Heart left ventricle (tissue), 16 donors: ENCODE measurements at regions not wholly inside any gene's neighbourhood (a gene's known extent, or its start where the extent isn't known, plus 50 kb on each side); places are given as distances from the start of the nearest gene placed in this dataset.

Experiments
- ATAC-seq, 4 donors: fragments of 200-7000 bp; cut with Tn5 transposase; one replicate each; pipeline ENCODE4 v1.9.1; 2020 to 2022; ENCODE audit warnings: moderate library complexity in 4 of 4, mild to moderate bottlenecking in 3 of 4, moderate number of reproducible peaks in 1 of 4
- DNase-seq, 5 donors: peaks; one replicate each; pipeline ENCODE4 v3.0.0-alpha.2; 2020
- H3K27ac ChIP-seq, 12 donors: fragments of 200-600 bp; sonication (generic) in 4 of 12; one replicate each; pipeline versions ENCODE4 v1.5.0 to v1.8.0; 2016 to 2022; ENCODE audit warnings: mild to moderate bottlenecking in 2 of 12
- H3K27me3 ChIP-seq, 9 donors: fragments of 200-600 bp; sonication (generic) in 2 of 9; one replicate each; pipeline versions ENCODE4 v1.5.1 to v1.8.0; 2016 to 2022; ENCODE audit warnings: mild to moderate bottlenecking in 3 of 9
- H3K36me3 ChIP-seq, 9 donors: fragments of 200-600 bp; sonication (generic) in 2 of 9; one replicate each; pipeline versions ENCODE4 v1.5.0 to v1.8.0; 2018 to 2022; ENCODE audit warnings: mild to moderate bottlenecking in 2 of 9
- H3K4me1 ChIP-seq, 12 donors: fragments of 200-600 bp; sonication (generic) in 4 of 12; one replicate each; pipeline versions ENCODE4 v1.5.0 to v1.8.0; 2016 to 2022; ENCODE audit warnings: mild to moderate bottlenecking in 3 of 12
- H3K4me3 ChIP-seq, 12 donors: fragments of 200-600 bp; sonication (generic) in 4 of 12; one replicate each; pipeline versions ENCODE4 v1.5.0 to v1.8.0; 2017 to 2022; ENCODE audit warnings: mild to moderate bottlenecking in 9 of 12, moderate library complexity in 4 of 12
- H3K9me3 ChIP-seq, 12 donors: fragments of 200-600 bp; sonication (generic) in 4 of 12; one replicate each; pipeline versions ENCODE4 v1.5.0 to v1.8.0; 2016 to 2022; ENCODE audit warnings: mild to moderate bottlenecking in 1 of 12
- POLR2A ChIP-seq, 2 donors: fragments of 450-650 bp; IDR thresholded peaks; one replicate each; pipeline ENCODE4 v1.6.1; 2017; ENCODE audit warnings: antibody characterized with exemption in 2 of 2, mild to moderate bottlenecking in 2 of 2, moderate library complexity in 2 of 2
- WGBS, 4 donors: extraction: QIAGEN DNeasy Blood & Tissue Kit in 2 of 4; methylation state at CpG; one replicate each; pipeline versions ENCODE4 v1.1.5 to v1.1.7; 2013 to 2018; 5-methylcytosine and 5-hydroxymethylcytosine counted together
- intact Hi-C, 10 donors: fragments of 100-400 bp; cut with DNase I; formaldehyde crosslinking; loops; one replicate each; pipeline versions ENCODE4 v1.11.1 to v1.14.2; 2022
- TF ChIP-seq, protein P1 (sequence below), 12 donors: fragments of 200-600 bp; sonication (generic) in 4 of 12; IDR thresholded peaks; one replicate each; pipeline versions ENCODE4 v1.5.0 to v1.8.0; 2018 to 2022; ENCODE audit warnings: antibody characterized with exemption in 12 of 12, mild to moderate bottlenecking in 5 of 12
- donor health status: ischemic (EF 13 %, LVEDD 7.1; RV severe dilation, severe dysfunction).
- donor health status: healthy with polysubstance abuse.
- donor health status: DM: no; HTN: yes; CAD: no.
- donor health status: DM: no; HTN: no; CAD: no.
- donor health status: ischemic (EF 25% LVEDD 6.9; RV normal size, moderate dysfunction).
- donor health status: ischemic (EF 25% LVEDD 5.7; RV mildly dilated, moderate dysfunction).
- donor health status: healthy.
- donor health status: DM: yes; HTN: yes; CAD: no.
- donor health status: ischemic (EF 35%, LVEDD 5.7; RV mildly dilated, moderate dysfunction).
- donor health status: nonischemic (EF 11% LVEDD 7.7; RV severe dilation, severe dysfunction).
- donor health status: DM: yes; HTN: yes; CAD: no.
- donor health status: PGD.
- donor health status: ischemic (EF 29% LVEDD 5.4; RV normal size, mild dysfunction).
- donor health status: nonischemic (EF 23%, LVEDD 6.1; RV moderate dilation, normal function).

- 82 to 97% (median 89%) methylated on average over 1 of the region's 1 CpG for WGBS, 4 donors
- Histone ChIP-seq H3K9me3 (peaks cover 0 to 6% (median 0%) of the 10 kb centered on the region in 12 donors), H3K27ac (no peak overlapping the region), H3K27me3 (no peaks in the 10 kb centered on the region), H3K4me1 (peaks cover 0 to 12% (median 0%) of the 10 kb centered on the region in 12 donors), H3K36me3 (no peaks in the 10 kb centered on the region), H3K4me3 (no peak overlapping the region)
- DNase-seq (no peak), ATAC-seq (no peak)
- TF ChIP-seq POLR2A (IDR thresholded peaks at IDR 0.05) = no peak
- TF ChIP-seq, protein P1, sequence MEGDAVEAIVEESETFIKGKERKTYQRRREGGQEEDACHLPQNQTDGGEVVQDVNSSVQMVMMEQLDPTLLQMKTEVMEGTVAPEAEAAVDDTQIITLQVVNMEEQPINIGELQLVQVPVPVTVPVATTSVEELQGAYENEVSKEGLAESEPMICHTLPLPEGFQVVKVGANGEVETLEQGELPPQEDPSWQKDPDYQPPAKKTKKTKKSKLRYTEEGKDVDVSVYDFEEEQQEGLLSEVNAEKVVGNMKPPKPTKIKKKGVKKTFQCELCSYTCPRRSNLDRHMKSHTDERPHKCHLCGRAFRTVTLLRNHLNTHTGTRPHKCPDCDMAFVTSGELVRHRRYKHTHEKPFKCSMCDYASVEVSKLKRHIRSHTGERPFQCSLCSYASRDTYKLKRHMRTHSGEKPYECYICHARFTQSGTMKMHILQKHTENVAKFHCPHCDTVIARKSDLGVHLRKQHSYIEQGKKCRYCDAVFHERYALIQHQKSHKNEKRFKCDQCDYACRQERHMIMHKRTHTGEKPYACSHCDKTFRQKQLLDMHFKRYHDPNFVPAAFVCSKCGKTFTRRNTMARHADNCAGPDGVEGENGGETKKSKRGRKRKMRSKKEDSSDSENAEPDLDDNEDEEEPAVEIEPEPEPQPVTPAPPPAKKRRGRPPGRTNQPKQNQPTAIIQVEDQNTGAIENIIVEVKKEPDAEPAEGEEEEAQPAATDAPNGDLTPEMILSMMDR (IDR thresholded peaks at IDR 0.05) = no peak
- intact Hi-C loops = no loop called here
Observed at GRCh38 chr14:54114941-54115340, 158.3 kb upstream of the BMP4 start.

DNA sequence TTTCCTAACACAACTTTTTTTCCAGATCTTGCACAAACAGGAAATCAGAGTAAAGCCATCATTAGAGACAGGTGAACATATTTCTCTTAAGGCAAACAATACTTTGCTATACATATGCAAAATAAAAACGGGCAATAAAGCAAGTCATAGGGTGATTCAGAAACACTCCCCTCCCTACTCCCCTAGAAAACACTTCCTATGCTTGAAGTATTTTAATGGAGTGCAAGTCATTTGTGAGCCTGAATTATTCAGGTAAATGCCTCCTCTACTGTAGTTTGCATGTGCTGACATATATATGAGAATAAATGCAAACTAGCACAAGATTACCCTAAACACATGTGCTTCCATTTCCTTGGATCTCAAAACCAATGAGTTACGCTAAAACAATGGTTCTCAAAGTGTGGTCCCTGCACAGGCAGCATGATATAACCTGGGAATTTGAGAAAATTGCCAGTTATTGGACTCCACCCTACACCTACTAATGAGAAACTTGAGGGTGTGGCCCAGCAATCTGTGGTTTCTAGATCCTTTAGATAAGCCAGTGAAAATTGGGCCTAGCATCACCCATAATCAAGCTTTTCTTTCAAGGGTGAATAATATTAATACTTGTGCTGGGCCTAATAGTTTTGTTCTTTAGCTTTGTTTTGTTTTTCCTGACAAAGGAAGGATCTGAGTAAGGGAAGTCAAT is 159.7 kb upstream of the BMP4 start:
- Histone ChIP-seq H3K27me3 (no peaks in the 10 kb centered on the region), H3K36me3 (no peaks in the 10 kb centered on the region), H3K4me1 (peaks cover 0 to 12% (median 0%) of the 10 kb centered on the region in 12 donors), H3K27ac (no peak overlapping the region), H3K4me3 (no peak overlapping the region), H3K9me3 (peaks cover 0 to 6% (median 0%) of the 10 kb centered on the region in 12 donors)
- no peak for DNase-seq
- TF ChIP-seq, protein P1 (IDR thresholded peaks at IDR 0.05) = no peak
- no peak for TF ChIP-seq POLR2A (IDR thresholded peaks at IDR 0.05)
- no peak for ATAC-seq
- 85 to 89% (median 88%) methylated on average over 2 of the region's 2 CpGs for WGBS, 4 donors
- intact Hi-C loops = no loop called here

- ATAC-seq (no peak), DNase-seq (no peak)
- Histone ChIP-seq H3K9me3 (peaks cover 0 to 6% (median 0%) of the 10 kb centered on the region in 12 donors), H3K4me3 (no peak overlapping the region), H3K27ac (no peak overlapping the region), H3K36me3 (no peaks in the 10 kb centered on the region), H3K4me1 (peaks cover 0 to 12% (median 0%) of the 10 kb centered on the region in 12 donors), H3K27me3 (no peaks in the 10 kb centered on the region)
- intact Hi-C loops = no loop called here
- 82 to 90% (median 85%) methylated on average over 2 of the region's 2 CpGs for WGBS, 4 donors
- TF ChIP-seq, protein P1 (IDR thresholded peaks at IDR 0.05) = no peak
- no peak for TF ChIP-seq POLR2A (IDR thresholded peaks at IDR 0.05)
Observed at GRCh38 chr14:54116972-54117371, 160.3 kb upstream of the BMP4 start.

DNA sequence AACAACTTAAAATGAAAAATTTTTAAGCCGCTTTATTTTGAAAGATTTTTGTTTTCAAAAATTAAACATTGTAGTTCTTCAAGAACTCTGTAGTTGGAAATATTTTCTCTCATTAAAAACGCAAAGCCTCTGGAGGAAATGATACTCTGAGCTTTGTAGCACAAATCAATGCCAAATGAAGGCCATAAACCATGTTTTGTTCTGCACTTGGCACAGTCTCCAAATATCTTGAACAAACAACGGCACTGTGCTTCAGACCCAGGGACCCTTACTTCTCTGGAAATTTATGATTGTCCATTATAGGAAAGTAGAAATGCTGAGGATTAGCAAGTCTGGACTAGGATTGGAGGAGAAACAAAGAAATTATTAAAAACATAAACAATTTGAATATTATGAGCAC is 160.8 kb upstream of the BMP4 start:
- Histone ChIP-seq H3K36me3 (no peaks in the 10 kb centered on the region), H3K4me1 (peaks cover 0 to 12% (median 0%) of the 10 kb centered on the region in 12 donors), H3K9me3 (peaks cover 0 to 6% (median 0%) of the 10 kb centered on the region in 12 donors), H3K27me3 (no peaks in the 10 kb centered on the region), H3K4me3 (no peak overlapping the region), H3K27ac (no peak overlapping the region)
- no peak for ATAC-seq
- DNase-seq = no peak
- 38 to 65% (median 61%) methylated on average over 3 of the region's 3 CpGs for WGBS, 4 donors
- TF ChIP-seq POLR2A (IDR thresholded peaks at IDR 0.05) = no peak
- TF ChIP-seq, protein P1 (IDR thresholded peaks at IDR 0.05) = no peak
- intact Hi-C loops = no loop called here
